Astrocyte (in vitro differentiated cells and primary cell): ENCODE measurements at regions not wholly inside any gene's neighbourhood (a gene's known extent, or its start where the extent isn't known, plus 50 kb on each side); places are given as distances from the start of the nearest gene placed in this dataset.

ENCODE experiments used
- DNase-seq: peaks from one replicate; pipeline ENCODE4 v3.0.0-alpha.2; 2010; ENCODE audit warnings: low read depth
- FAIRE-seq: peaks from 2 replicates; lab custom pipeline; 2011; peaks lifted over from hg19 to GRCh38; lab: Jason Lieb, UNC
- H2AFZ ChIP-seq: 2 replicates; pipeline ENCODE4 v1.6.0; 2012; ENCODE audit warnings: low read depth, low read length, inconsistent platforms
- H3K27ac ChIP-seq: 2 replicates; pipeline ENCODE4 v1.5.1; 2011; ENCODE audit warnings: low read depth, low read length, inconsistent platforms
- H3K27me3 ChIP-seq: 2 replicates; pipeline ENCODE4 v1.6.0; 2011; ENCODE audit warnings: low read length, inconsistent platforms; ENCODE audit not compliant: insufficient read depth
- H3K36me3 ChIP-seq: 2 replicates; pipeline ENCODE4 v1.5.1; 2011; ENCODE audit warnings: low read length, inconsistent platforms; ENCODE audit not compliant: insufficient read depth
- H3K4me1 ChIP-seq: 2 replicates; pipeline ENCODE4 v1.5.1; 2011; ENCODE audit warnings: low read length, inconsistent platforms; ENCODE audit not compliant: insufficient read depth
- H3K4me2 ChIP-seq: 2 replicates; pipeline ENCODE4 v1.6.0; 2012; ENCODE audit warnings: low read length, inconsistent platforms
- H3K4me3 ChIP-seq: 2 replicates; pipeline ENCODE4 v1.5.1; 2011; ENCODE audit warnings: low read depth, mild to moderate bottlenecking, low read length, inconsistent platforms; ENCODE audit not compliant: insufficient read depth
- H3K79me2 ChIP-seq: 2 replicates; pipeline ENCODE4 v1.6.0; 2012; ENCODE audit warnings: mild to moderate bottlenecking, low read length, inconsistent platforms; ENCODE audit not compliant: insufficient read depth
- H3K9ac ChIP-seq: 2 replicates; pipeline ENCODE4 v1.6.0; 2012; ENCODE audit warnings: mild to moderate bottlenecking, low read length, inconsistent platforms
- H3K9me3 ChIP-seq: 2 replicates; pipeline ENCODE4 v1.5.1; 2012; ENCODE audit warnings: low read depth, mild to moderate bottlenecking, low read length, inconsistent platforms; ENCODE audit not compliant: insufficient read depth
- H4K20me1 ChIP-seq: 2 replicates; pipeline ENCODE4 v1.6.0; 2012; ENCODE audit warnings: low read length, inconsistent platforms; ENCODE audit not compliant: insufficient read depth
- H3K27ac Mint-ChIP-seq: one replicate; pipeline ENCODE4 v1.8.0; 2021; ENCODE audit warnings: mild to moderate bottlenecking, mixed read lengths; ENCODE audit not compliant: unreplicated experiment
- H3K27me3 Mint-ChIP-seq: one replicate; pipeline ENCODE4 v1.8.0; 2021; ENCODE audit warnings: low read depth, mixed read lengths; ENCODE audit not compliant: unreplicated experiment
- H3K36me3 Mint-ChIP-seq: one replicate; pipeline ENCODE4 v1.8.0; 2021; ENCODE audit warnings: low read depth, mixed read lengths; ENCODE audit not compliant: unreplicated experiment
- H3K4me1 Mint-ChIP-seq: one replicate; pipeline ENCODE4 v1.8.0; 2021; ENCODE audit warnings: low read depth, mixed read lengths; ENCODE audit not compliant: unreplicated experiment
- H3K4me3 Mint-ChIP-seq: one replicate; pipeline ENCODE4 v1.8.0; 2021; ENCODE audit warnings: mild to moderate bottlenecking, moderate library complexity, mixed read lengths; ENCODE audit not compliant: unreplicated experiment
- H3K9me3 Mint-ChIP-seq: one replicate; pipeline ENCODE4 v1.8.0; 2021; ENCODE audit warnings: mild to moderate bottlenecking, mixed read lengths; ENCODE audit not compliant: unreplicated experiment
- EZH2 ChIP-seq: IDR thresholded peaks from 2 replicates; pipeline ENCODE4 v1.6.1; 2012; ENCODE audit warnings: mild to moderate bottlenecking, low read length, inconsistent platforms; ENCODE audit not compliant: insufficient read depth
- TF ChIP-seq, protein P1 (sequence below): IDR thresholded peaks from 2 replicates; pipeline ENCODE4 v1.5.1; 2011; ENCODE audit warnings: low read depth, mild to moderate bottlenecking, inconsistent platforms, low read length, moderate library complexity; ENCODE audit not compliant: insufficient read depth

DNA sequence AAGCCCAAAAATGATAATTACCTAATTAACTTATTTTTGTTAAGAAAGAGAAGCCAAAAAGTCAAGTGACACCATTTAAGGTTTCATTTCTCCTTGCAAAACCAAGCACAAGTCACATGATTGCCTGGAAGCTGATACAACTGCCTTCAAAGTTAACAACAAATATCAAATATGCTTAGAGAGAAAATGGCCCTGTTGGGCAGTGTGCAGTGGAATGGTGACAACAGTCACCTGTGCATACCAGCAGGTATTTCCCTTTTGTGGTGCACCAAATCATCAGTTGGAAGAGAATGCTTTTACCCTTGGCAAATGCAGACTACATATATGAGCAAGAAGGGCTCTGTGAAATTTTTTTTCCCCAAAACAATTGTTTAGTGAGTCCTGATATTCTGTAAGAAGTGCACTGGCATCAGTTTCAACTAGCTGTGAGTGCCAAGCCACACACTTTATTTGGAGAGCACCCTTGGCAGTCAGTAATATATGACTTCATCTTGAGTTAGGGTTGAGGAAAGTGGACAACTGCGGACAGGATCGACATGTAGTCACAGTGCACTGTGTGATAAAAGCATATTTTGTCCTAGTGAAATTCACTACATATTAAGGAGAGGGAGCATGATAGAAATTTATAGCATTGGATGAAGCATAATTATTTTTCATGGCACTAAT is 74.9 kb upstream of the DOCK10 start:
- H3K36me3 Mint-ChIP-seq: peaks cover 1% of the 10 kb centered on the region
- peak; percentile 20 for FAIRE-seq
- H3K4me3 Mint-ChIP-seq: no peak overlapping the region
- Histone ChIP-seq H3K27ac (no peak overlapping the region), H3K36me3 (no peaks in the 10 kb centered on the region), H3K4me3 (no peak overlapping the region), H4K20me1 (no peaks in the 10 kb centered on the region), H3K4me2 (no peak overlapping the region), H3K9ac (no peak overlapping the region), H3K4me1 (peaks cover 5% of the 10 kb centered on the region), H3K27me3 (no peaks in the 10 kb centered on the region), H3K9me3 (no peaks in the 10 kb centered on the region), H2AFZ (no peak overlapping the region), H3K79me2 (no peaks in the 10 kb centered on the region)
- H3K9me3 Mint-ChIP-seq: no peaks in the 10 kb centered on the region
- TF ChIP-seq EZH2: no peak
- TF ChIP-seq, protein P1, sequence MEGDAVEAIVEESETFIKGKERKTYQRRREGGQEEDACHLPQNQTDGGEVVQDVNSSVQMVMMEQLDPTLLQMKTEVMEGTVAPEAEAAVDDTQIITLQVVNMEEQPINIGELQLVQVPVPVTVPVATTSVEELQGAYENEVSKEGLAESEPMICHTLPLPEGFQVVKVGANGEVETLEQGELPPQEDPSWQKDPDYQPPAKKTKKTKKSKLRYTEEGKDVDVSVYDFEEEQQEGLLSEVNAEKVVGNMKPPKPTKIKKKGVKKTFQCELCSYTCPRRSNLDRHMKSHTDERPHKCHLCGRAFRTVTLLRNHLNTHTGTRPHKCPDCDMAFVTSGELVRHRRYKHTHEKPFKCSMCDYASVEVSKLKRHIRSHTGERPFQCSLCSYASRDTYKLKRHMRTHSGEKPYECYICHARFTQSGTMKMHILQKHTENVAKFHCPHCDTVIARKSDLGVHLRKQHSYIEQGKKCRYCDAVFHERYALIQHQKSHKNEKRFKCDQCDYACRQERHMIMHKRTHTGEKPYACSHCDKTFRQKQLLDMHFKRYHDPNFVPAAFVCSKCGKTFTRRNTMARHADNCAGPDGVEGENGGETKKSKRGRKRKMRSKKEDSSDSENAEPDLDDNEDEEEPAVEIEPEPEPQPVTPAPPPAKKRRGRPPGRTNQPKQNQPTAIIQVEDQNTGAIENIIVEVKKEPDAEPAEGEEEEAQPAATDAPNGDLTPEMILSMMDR: no peak
- H3K27me3 Mint-ChIP-seq: no peaks in the 10 kb centered on the region
- H3K27ac Mint-ChIP-seq: no peak overlapping the region
- H3K4me1 Mint-ChIP-seq: peaks cover 10% of the 10 kb centered on the region
- peak; percentile 69 for DNase-seq

DNA sequence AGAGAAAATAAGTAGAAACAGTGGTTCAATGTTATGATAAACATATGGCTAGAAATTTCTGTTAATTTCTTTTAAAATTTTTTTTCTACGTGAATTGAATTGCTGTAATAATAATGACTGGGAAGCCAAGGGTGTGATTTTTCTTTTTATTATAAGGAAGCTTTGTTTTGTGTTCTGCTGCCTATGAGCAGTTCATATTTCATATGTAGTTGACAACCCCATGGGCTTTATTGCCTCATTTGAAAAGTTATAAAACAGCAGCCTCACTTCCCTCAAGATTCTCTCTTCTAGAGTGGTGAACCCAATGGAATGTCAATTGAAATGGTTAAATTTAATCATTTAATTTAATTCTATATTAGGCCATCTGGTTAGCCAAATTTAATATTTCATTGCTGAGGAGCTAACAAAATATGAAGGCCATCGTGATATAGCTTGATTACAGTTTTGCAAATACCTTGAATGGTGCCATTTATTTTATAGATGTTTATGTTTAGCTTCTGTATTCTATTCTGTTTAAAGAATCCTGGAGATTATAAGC is 72.6 kb upstream of the DOCK10 start:
- Mint-ChIP-seq H3K4me3 (no peak overlapping the region), H3K4me1 (peaks cover 6% of the 10 kb centered on the region), H3K36me3 (peaks cover 1% of the 10 kb centered on the region), H3K27me3 (no peaks in the 10 kb centered on the region), H3K9me3 (no peaks in the 10 kb centered on the region), H3K27ac (no peak overlapping the region)
- Histone ChIP-seq H3K9me3 (no peaks in the 10 kb centered on the region), H3K4me2 (no peak overlapping the region), H4K20me1 (no peaks in the 10 kb centered on the region), H3K79me2 (no peaks in the 10 kb centered on the region), H3K4me3 (no peak overlapping the region), H3K27ac (no peak overlapping the region), H3K36me3 (no peaks in the 10 kb centered on the region), H3K9ac (no peak overlapping the region), H2AFZ (no peak overlapping the region), H3K27me3 (no peaks in the 10 kb centered on the region), H3K4me1 (no peaks in the 10 kb centered on the region)
- no peak for DNase-seq
- TF ChIP-seq, protein P1: no peak
- no peak for TF ChIP-seq EZH2
- FAIRE-seq: no peak

DNA sequence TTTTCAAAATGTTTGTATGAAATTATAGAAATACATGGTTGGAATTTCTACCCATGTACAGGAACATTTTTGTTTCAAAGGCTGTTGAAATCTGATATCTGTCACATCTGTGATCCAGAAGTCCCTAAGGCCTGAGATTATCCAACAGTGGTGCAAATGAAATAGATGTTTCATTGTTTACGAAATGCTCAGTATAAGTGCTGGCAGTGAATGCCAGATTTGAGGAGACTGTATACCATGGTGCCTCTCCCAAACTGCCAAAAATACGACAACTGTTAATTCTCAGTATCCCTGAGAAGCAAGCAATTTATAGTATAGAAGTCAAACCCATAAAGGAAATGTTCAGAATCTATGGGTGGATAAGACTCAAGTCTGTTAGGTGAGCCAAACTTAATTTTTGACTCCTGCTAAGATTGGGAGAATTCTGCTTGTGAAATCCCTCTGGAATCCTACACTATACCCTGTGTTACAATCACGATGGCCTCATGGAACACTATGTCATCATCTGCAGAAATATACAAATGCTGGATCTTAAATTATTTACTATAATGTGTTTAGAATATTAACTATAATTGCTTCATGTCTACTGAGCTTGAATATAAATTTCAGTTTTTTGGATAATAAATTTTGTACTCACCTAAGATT is 71.2 kb upstream of the DOCK10 start:
- FAIRE-seq: no peak
- no peak overlapping the region for H3K27ac Mint-ChIP-seq

More for the DNA sequence above, 71.2 kb upstream of the DOCK10 start:
- no peak overlapping the region for H3K9ac ChIP-seq
- no peaks in the 10 kb centered on the region for H3K79me2 ChIP-seq
- no peak for TF ChIP-seq EZH2
- TF ChIP-seq, protein P1: no peak
- Mint-ChIP-seq H3K9me3 (peaks cover 3% of the 10 kb centered on the region), H3K36me3 (peaks cover 1% of the 10 kb centered on the region), H3K27me3 (no peaks in the 10 kb centered on the region), H3K4me1 (peaks cover 15% of the 10 kb centered on the region), H3K4me3 (no peak overlapping the region)
- no peak overlapping the region for H2AFZ ChIP-seq
- no peaks in the 10 kb centered on the region for H4K20me1 ChIP-seq
- no peaks in the 10 kb centered on the region for H3K27me3 ChIP-seq
- no peak overlapping the region for H3K4me2 ChIP-seq
- H3K4me3 ChIP-seq: no peak overlapping the region
- H3K4me1 ChIP-seq: no peaks in the 10 kb centered on the region
- H3K9me3 ChIP-seq: no peaks in the 10 kb centered on the region
- H3K27ac ChIP-seq: no peak overlapping the region
- no peak for DNase-seq
- H3K36me3 ChIP-seq: no peaks in the 10 kb centered on the region
